Limb (tissue), 2 donors: ENCODE measurements at regions not wholly inside any gene's neighbourhood (a gene's known extent, or its start where the extent isn't known, plus 50 kb on each side); places are given as distances from the start of the nearest gene placed in this dataset.

ENCODE experiments used
- DNase-seq, 2 donors: peaks; one replicate each; pipeline ENCODE4 v3.0.0-alpha.2; 2016; ENCODE audit errors: extremely low spot score in 2 of 2

DNA sequence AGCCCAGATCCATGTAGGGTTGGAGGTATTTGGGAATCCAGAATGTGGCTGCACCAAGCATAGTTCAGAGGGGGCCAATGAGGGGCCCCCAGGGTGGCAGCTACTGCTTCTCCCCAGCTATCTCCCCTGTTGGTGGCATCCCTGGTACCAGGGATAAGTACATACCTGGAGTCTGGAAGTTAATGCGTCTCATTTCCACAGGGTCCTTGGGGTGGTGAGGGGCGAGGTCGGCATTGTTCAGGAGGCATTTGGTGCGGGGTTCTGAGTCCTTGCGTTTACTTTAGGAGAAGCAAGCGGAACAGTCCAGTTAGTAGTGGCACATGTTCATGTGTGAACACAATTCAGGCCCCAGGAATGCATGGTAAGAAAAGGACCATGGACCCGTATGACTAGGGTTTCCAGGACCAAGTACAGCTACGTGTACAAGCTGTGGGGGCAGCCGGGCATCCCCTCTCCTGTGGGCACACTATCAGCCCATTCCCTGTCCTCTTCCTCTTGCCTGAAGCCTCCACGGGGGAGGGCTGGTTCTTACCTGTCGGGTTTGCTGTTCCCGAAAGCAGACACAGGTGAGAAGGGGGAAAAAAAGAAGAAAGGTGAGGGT lies 122.3 kb downstream of the PTPRS start:
- DNase-seq: no peak

DNA sequence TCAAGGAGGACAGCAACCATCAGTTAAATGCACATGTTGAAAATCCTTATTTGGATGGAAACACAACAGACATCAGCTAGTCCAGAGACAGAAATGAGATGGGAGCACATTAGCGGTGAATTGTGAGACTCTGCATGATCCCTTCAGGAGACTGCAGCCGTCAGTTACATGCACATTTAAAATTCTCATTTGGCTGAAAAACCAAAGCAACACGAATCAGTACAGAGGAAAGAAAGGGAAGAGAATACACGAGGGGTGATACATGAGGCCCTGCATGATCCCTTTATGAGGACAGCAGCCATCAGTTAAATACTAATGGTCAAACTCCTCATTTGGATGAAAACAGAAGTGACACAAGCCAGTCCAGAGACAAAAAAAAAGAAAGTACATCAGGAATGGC lies 123.4 kb downstream of the PTPRS start:
- DNase-seq: no peak

DNA sequence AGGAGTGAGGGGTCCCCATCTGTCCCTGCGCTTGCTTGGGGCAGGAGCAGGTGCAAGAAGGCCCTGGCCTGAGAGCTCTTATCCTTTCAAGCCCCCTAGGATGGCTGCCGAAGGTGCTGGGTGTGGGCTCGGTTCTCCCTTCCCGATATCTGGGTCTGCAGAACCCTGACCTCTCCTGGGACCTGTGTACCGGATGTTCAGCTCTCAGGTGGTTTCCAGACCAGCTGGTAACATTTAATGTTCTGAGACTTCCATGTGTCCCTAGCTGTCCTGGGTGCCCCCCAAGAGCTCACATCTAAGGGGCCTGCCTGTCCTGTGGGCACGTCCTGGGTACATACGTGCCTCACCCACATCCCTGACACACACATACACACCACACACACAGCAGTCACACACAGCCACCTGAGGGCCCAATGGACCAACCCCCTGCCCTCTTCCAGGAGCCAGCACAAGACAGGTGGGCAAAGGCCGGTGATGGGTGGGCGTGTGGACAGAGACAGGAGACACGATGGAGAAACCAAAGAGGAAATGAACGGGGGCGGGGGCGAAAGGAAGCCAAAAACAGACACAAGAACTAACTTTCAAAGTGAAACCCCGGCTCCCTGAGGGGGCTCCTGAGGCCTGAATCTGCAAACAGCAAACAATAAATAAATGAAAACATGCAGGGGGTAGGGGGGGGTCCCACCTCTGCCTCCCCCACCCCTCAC lies 124.3 kb downstream of the PTPRS start:
- DNase-seq: no peak

DNA sequence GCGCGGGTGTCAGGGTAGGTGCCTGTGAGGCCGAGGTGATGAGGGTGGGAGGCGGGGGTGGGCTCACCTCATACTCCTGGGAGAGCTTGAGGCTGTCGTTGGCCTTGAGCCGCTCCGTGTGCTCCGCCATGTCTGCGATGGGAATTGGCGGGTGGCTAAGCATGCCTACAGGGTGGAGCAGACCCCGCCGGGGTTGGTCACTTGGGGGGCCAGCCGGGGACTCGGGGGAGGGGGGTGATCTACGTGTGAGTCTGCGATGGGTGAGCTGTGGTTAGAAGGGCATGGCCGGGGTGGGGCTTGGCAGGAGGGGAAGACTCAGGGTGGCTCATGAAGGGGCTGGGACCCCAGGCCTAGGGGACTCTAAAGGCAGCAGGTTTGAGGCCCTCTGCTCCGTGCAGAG lies 125.2 kb downstream of the PTPRS start:
- no peak for DNase-seq

DNA sequence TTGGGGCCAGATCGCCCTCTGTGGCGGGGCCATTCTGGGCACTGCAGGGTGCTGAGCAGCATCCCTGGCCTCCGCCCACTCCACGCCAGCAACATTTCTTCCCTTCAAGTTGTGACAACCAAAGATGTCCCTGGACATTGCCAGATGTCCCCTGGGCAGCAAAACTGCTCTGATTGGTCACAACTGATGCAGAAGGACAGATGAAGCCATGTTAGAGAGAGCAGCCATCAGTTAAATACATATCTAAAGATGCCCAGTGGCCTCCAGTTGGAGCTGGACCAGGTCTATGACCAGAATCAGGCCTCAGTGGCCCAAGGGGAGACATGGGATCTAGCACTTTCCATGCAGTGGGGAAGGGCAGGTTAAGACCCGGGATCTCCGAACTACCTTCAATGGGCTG lies 125.7 kb downstream of the PTPRS start:
- DNase-seq: no peak

DNA sequence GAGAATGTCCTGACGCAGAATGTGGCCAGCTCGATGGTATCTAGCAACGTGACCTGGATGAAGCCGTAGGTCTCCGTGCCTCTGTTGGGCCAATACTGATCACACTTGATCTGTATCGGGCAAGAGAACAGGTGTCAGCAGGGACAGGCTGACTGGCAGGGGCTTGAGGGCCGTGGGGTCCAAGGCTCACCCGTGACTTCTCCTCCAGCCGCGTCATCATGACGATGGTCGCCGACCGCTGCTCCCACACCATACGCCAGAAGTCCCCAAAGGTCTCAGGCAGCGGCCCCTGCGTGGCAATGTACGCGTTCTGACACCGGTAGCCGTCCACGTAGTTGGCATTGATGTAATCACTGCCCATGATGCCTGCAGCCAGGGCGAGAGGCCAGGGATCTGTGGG lies 126.2 kb downstream of the PTPRS start:
- DNase-seq: no peak

DNA sequence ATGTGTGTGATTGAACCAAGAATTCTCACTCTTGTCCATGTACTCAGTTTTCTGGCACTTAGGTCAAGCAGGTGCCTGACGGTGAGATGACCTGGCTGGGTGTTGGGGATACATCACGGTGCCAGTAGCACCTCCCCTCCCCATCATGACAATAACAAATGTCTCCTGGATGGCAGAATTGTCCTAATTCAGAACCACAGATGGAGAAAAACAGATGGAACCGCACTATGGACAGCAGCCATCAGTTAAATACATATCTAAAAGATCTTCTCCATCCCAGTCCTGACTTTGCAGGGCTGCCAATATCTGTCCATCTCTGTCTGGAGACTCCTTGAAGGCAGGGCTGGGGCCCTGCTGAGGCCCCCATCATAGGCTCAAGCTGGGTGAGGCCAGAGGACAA lies 126.9 kb downstream of the PTPRS start:
- no peak for DNase-seq

DNA sequence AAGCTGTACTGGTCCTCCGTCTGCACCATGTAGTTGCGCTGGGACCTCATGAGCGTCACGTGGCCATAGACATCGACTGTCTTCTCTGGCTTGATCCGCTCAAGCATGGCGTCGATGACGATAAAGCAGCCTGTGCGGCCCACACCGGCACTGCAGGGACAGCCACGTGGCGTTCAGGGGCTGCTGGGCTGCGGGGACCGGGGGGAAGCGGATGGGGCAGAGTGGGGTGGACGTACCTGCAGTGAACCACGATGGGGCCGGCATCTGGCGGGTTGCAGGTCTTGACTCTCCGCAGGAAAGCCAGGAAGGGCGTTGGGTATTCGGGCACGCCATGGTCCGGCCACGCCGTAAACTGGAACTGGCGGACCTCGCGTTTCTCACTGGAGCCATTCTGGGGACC lies 128.5 kb downstream of the PTPRS start:
- no peak for DNase-seq

DNA sequence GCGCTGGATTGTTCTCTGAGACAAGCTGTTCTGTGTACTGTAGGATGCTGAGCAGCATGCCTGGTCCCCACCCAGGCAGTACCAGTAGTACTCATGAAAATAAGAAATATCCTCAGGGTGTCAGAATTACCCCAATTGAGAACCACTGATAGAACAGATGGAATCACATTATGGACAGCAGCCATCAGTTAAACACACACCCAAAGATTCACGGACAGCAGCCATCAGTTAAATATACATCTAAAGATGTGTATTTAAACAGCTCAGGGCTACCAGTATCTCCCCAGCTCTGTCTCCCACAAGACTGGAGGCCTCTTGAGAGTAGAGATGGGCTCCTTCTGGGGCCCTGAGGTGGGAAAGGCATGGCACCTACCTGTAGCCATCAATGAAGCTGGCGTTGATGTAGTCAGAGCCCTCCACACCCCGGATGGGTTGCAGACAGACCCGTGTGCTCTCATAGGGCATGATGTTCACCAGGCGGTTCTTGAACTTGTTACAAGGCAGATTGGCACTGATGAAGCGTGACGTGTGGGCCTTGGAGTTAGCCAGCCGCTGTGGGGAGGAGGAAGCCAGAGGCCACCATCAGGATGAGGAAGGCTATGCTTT lies 129.3 kb downstream of the PTPRS start:
- no peak for DNase-seq

DNA sequence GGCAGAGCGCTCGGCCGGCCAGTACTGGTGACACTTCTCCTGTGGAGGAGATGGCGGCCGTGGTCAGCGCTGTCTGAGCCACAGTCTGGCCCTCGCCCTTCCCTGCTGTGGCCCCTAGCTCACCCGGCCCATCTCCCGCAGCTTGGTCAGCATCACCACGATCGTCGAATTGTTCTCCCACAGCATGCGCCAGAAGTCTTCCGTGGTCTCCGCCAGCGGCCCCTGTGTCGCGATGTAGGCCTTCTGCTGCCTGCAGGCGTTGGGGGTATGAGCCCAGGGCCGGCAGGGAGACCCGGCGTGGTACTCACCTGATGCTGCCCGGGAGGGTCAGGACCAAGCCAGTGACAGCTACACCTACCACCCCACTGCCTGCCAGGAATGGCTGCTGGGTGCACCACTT lies 130.1 kb downstream of the PTPRS start:
- no peak for DNase-seq

DNA sequence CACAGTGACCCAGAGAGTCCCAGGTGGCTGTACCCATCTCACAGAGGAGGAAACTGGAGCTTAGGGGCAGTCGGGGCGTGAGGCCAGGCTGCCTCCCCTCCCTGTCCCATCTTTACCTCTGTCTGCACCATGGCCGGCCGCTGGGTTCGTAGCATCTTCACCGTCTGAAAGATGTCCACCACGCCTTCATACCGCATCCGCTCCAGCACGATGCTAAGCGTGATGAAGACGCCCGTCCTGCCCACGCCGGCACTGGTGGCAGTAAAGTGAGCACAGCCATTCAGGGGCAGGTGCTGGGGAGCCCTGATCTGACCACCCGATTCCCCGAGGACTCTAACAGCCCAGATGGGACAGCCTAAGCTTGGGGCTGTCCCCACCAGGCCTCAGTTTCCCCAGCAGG lies 132.8 kb downstream of the PTPRS start:
- no peak for DNase-seq

DNA sequence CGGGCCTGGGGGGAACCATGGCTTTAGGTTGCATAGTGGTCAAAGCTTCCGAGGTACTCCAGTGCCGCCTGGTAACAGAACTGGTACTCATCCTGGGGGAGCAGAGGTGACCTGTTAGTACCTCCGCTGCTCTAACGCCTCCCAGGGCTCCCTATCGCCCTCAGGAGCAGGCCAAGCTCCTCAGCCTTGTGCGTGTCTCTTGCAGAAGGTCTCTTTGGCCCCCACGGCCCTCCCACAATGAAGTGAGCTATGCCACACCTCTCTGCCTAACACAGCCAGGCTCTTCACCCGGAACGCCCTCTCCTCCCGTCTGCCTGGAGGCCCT lies 133.9 kb downstream of the PTPRS start:
- DNase-seq: no peak

DNA sequence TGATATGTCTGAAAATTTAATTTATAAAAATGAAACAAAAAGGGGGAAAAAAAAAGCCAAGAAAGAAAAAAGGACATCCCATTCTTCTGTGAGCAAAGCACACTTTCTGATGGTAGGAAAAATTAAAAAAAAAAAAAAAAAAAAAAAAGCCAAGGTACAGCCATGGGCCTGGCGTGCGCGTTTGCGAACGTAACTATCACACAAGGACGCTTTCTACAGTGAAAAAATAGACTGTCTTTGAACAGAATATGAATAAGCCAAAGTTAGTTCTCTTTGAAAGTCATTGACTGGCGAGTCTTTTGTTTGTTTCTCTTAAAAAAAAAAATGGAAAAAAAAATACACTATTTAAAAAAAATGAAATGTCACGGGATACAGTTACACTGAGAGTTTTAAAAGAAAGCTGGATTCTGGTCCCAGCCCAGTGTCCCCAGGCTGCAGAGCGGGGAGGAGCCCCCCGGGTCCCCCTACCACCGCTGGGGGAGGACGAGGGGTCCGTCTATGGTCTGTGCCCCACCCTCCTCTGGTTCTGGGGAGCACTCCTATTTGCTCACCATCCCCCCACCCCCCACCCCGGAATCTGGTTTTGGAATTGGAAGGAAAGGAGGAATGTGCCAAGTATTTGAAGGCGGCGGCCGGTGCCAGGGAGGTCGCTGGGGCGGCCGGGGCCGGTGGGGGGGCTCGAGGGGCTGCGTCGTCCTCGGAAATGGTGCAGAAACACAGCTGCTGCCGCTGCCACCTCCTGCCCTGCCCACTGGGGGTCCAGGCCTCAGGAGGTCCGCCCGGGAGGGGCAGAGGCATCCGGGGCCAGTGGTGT lies 134.5 kb downstream of the PTPRS start:
- DNase-seq: no peak

DNA sequence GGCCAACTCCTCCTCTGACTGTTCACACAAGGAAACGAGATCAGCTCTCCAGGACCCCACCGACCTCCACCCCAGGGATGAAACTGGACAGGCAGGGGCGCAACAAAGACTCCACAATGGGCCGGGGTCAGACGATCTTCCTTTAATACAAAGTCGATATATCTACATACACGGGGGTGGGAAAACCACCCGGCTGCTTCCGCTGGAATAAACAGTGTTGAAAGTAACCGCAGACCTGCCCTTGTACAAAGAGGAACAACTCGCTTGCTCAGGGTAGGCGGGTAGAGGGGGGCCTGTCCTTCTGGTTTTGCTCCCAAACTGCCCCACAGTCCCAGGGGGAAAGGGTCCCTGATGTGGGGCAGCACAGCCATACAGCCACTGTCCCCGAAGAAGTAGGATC lies 135.2 kb downstream of the PTPRS start:
- DNase-seq: no peak

DNA sequence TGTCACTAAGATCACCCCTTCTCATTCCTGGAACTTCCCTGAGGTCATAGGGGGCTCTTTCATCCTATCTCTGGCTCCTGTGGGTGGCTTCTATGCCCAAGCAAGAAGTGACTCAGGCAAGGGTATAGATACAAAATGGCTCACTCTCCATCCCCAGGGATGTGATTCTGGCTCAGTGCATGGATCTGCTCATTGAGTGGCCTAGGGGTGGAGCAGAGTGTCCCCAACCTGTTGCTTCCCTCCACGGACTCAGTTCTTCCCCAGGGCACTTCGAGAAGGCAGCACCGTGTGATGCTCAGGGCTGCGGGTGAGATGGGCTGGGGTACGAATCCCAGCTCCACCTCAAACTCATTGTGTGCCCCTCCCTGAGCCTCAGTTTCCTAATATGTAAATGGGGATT lies 136.4 kb downstream of the PTPRS start:
- DNase-seq: no peak
